SK-N-SH (cell line): ENCODE measurements at regions not wholly inside any gene's neighbourhood (a gene's known extent, or its start where the extent isn't known, plus 50 kb on each side); places are given as distances from the start of the nearest gene placed in this dataset.

Experiments used
- CTCF ChIA-PET: fragments of 300-600, 350-600 bp; formaldehyde crosslinking; extraction: SDS; loops from one replicate; lab custom pipeline; 2021; lab: Yijun Ruan, JAX
- POLR2A ChIA-PET: fragments of 350-600 bp; sonication (Branson Sonifier 250); formaldehyde crosslinking; extraction: SDS; loops from one replicate; lab custom pipeline; 2020; ENCODE audit warnings: antibody characterized with exemption, inconsistent platforms; lab: Yijun Ruan, JAX
- DNase-seq: peaks from one replicate; pipeline ENCODE4 v3.0.0; 2012
- H2AFZ ChIP-seq: fragments of 200-600 bp; sonication (generic); 2 replicates; pipeline ENCODE4 v1.8.1; 2016; ENCODE audit warnings: antibody characterized with exemption, mild to moderate bottlenecking, low read depth
- H3F3A ChIP-seq: fragments of 200-600 bp; sonication (generic); replicated peaks from 2 replicates; pipeline ENCODE3; 2016; ENCODE audit warnings: antibody characterized with exemption, mild to moderate bottlenecking; ENCODE audit not compliant: insufficient read depth
- H3K27ac ChIP-seq, 2 experiments: fragments of 200-500 bp in 1 of 2; fragments of 200-600 bp in 1 of 2; sonication (Bioruptor generic) in 1 of 2; sonication (generic), shearing (Covaris generic) in 1 of 2; 2 replicates each; pipeline versions ENCODE4 v1.5.1 to v1.6.1; 2014 to 2016; ENCODE audit warnings: low read depth in 2 of 2, inconsistent platforms in 1 of 2, low read length in 1 of 2, mild to moderate bottlenecking in 1 of 2, mixed read lengths in 1 of 2
- H3K27me3 ChIP-seq: fragments of 200-600 bp; sonication (generic), shearing (Covaris generic); 2 replicates; pipeline ENCODE4 v1.6.1; 2016; ENCODE audit warnings: mixed run types; ENCODE audit not compliant: insufficient read depth
- H3K36me3 ChIP-seq, 2 experiments: fragments of 200-500 bp in 1 of 2; fragments of 200-600 bp in 1 of 2; sonication (Bioruptor generic) in 1 of 2; sonication (generic) in 1 of 2; replicated peaks in 1 of 2; 2 replicates each; pipeline versions ENCODE3 to v1.5.1; 2014 to 2016; ENCODE audit warnings: low read length in 1 of 2, mild to moderate bottlenecking in 1 of 2; ENCODE audit not compliant: insufficient read depth in 2 of 2, control insufficient read depth in 1 of 2
- H3K4me1 ChIP-seq, 2 experiments: fragments of 200-500 bp in 1 of 2; fragments of 200-600 bp in 1 of 2; sonication (Bioruptor generic) in 1 of 2; sonication (generic), shearing (Covaris generic) in 1 of 2; 2 replicates each; pipeline versions ENCODE4 v1.5.1 to v1.6.1; 2014 to 2016; ENCODE audit warnings: low read depth in 1 of 2, low read length in 1 of 2, mixed run types in 1 of 2; ENCODE audit not compliant: insufficient read depth in 2 of 2, control insufficient read depth in 1 of 2
- H3K4me2 ChIP-seq: fragments of 200-600 bp; sonication (generic), shearing (Covaris generic); 2 replicates; pipeline ENCODE4 v1.6.1; 2017; ENCODE audit warnings: mixed run types
- H3K4me3 ChIP-seq, 2 experiments: fragments of 200-500 bp in 1 of 2; fragments of 200-600 bp in 1 of 2; sonication (Bioruptor generic) in 1 of 2; sonication (generic), shearing (Covaris generic) in 1 of 2; 2 replicates each; pipeline versions ENCODE4 v1.5.1 to v1.8.1; 2014 to 2016; ENCODE audit warnings: low read depth in 2 of 2, inconsistent platforms in 1 of 2, low read length in 1 of 2, mild to moderate bottlenecking in 1 of 2, mixed read lengths in 1 of 2, moderate library complexity in 1 of 2
- H3K79me2 ChIP-seq: fragments of 200-600 bp; sonication (generic); 2 replicates; pipeline ENCODE4 v1.8.1; 2017; ENCODE audit warnings: mild to moderate bottlenecking; ENCODE audit not compliant: insufficient read depth
- H3K9ac ChIP-seq: fragments of 200-600 bp; sonication (generic); 2 replicates; pipeline ENCODE4 v1.6.1; 2017; ENCODE audit warnings: mixed run types
- H3K9me2 ChIP-seq: fragments of 200-600 bp; sonication (generic); 2 replicates; pipeline ENCODE4 v1.6.1; 2017; ENCODE audit warnings: mixed run types
- H3K9me3 ChIP-seq: fragments of 200-600 bp; sonication (generic); 2 replicates; pipeline ENCODE4 v1.6.1; 2017; ENCODE audit warnings: mixed run types, mild to moderate bottlenecking, moderate library complexity
- H4K20me1 ChIP-seq: fragments of 200-600 bp; sonication (generic); 2 replicates; pipeline ENCODE4 v1.6.1; 2017; ENCODE audit warnings: mild to moderate bottlenecking, mixed run types; ENCODE audit not compliant: insufficient read depth
- CHD2 ChIP-seq: fragments of 150-350 bp; IDR thresholded peaks from 2 replicates; pipeline ENCODE4 v1.6.1; 2018; ENCODE audit warnings: low read length; ENCODE audit not compliant: partially characterized antibody
- CTCF ChIP-seq: fragments of 200-600 bp; sonication (generic); IDR thresholded peaks from 2 replicates; pipeline ENCODE4 v1.6.1; 2017; ENCODE audit warnings: antibody characterized with exemption, mild to moderate bottlenecking, moderate library complexity
- EZH2phosphoT487 ChIP-seq: fragments of 200-600 bp; sonication (generic); IDR thresholded peaks from 2 replicates; pipeline ENCODE4 v1.6.1; 2017; ENCODE audit warnings: low read depth, mixed run types, mild to moderate bottlenecking, antibody characterized with exemption, moderate library complexity, borderline replicate concordance
- FOXJ3 ChIP-seq: sonication (generic); formaldehyde crosslinking; IDR thresholded peaks from 2 replicates; pipeline ENCODE4 v1.5.1; 2020; ENCODE audit warnings: mild to moderate bottlenecking, missing genetic modification reagents
- FOXM1 ChIP-seq: IDR thresholded peaks from 2 replicates; pipeline ENCODE4 v1.4.0; 2012; ENCODE audit warnings: low read depth, mild to moderate bottlenecking
- GABPA ChIP-seq: IDR thresholded peaks from 2 replicates; pipeline ENCODE4 v1.4.0; 2012; ENCODE audit warnings: low read depth, mild to moderate bottlenecking
- GATA2 ChIP-seq: sonication (generic); formaldehyde crosslinking; IDR thresholded peaks from 2 replicates; pipeline ENCODE4 v1.5.0; 2020; ENCODE audit warnings: mild to moderate bottlenecking, missing genetic modification reagents
- JUND ChIP-seq: IDR thresholded peaks from 2 replicates; pipeline ENCODE4 v1.4.0; 2012
- MAX ChIP-seq: IDR thresholded peaks from 2 replicates; pipeline ENCODE4 v1.4.0; 2012; ENCODE audit warnings: low read depth
- NFIC ChIP-seq: IDR thresholded peaks from 2 replicates; pipeline ENCODE4 v1.4.0; 2012; ENCODE audit warnings: borderline replicate concordance
- PBX3 ChIP-seq: IDR thresholded peaks from 2 replicates; pipeline ENCODE4; 2012
- RAD21 ChIP-seq: IDR thresholded peaks from 2 replicates; pipeline ENCODE4 v1.6.1; 2012; ENCODE audit warnings: mild to moderate bottlenecking, low read length
- RCOR1 ChIP-seq: fragments of 150-350 bp; IDR thresholded peaks from 2 replicates; pipeline ENCODE4 v1.6.1; 2017; ENCODE audit warnings: antibody characterized with exemption, low read length
- REST ChIP-seq: IDR thresholded peaks from 2 replicates; pipeline ENCODE4 v1.6.1; 2012; ENCODE audit warnings: mild to moderate bottlenecking, low read depth, low read length, moderate library complexity
- RFX5 ChIP-seq: IDR thresholded peaks from 2 replicates; pipeline ENCODE4 v1.6.1; 2012; ENCODE audit warnings: mild to moderate bottlenecking, improper control_type of control experiment, low read length
- RXRA ChIP-seq: IDR thresholded peaks from 2 replicates; pipeline ENCODE4 v1.4.0; 2012; ENCODE audit warnings: low read depth, mild to moderate bottlenecking, borderline replicate concordance
- TAF1 ChIP-seq: IDR thresholded peaks from 2 replicates; pipeline ENCODE4 v1.6.1; 2012; ENCODE audit warnings: low read depth, mild to moderate bottlenecking, low read length, moderate library complexity, borderline replicate concordance
- TEAD4 ChIP-seq: IDR thresholded peaks from 2 replicates; pipeline ENCODE4 v1.4.0; 2012; ENCODE audit warnings: mild to moderate bottlenecking, borderline replicate concordance; ENCODE audit not compliant: insufficient read depth
- USF1 ChIP-seq: IDR thresholded peaks from 2 replicates; pipeline ENCODE4 v1.4.0; 2012; ENCODE audit warnings: low read depth, borderline replicate concordance
- WGBS: methylation state at CpG from one replicate; pipeline ENCODE4 v1.1.6; 2017; ENCODE audit warnings: low lambda C conversion rate; 5-methylcytosine and 5-hydroxymethylcytosine counted together

GRCh38 chr13:103833294-103833852, 767.2 kb upstream of the SLC10A2 start:
- Histone ChIP-seq H3K9ac (no peak overlapping the region), H3K9me3 (0 out of 2 replicates have a peak, but pooled peaks cover 3% of the 10 kb centered on the region), H3F3A (no peaks in the 10 kb centered on the region), H3K27me3 (no peaks in the 10 kb centered on the region), H3K4me1 (peaks cover 0 to 1% of the 10 kb centered on the region in 2 experiments; a peak in 1 of 4 replicates), H3K9me2 (no peaks in the 10 kb centered on the region), H3K36me3 (peaks cover 0 to 4% of the 10 kb centered on the region in 2 experiments), H3K79me2 (no peaks in the 10 kb centered on the region), H2AFZ (no peak overlapping the region), H3K4me2 (no peak overlapping the region), H4K20me1 (no peaks in the 10 kb centered on the region), H3K27ac (no peak overlapping the region), H3K4me3 (no peak overlapping the region; a peak in 1 of 4 replicates)
- no peak for DNase-seq
- ChIA-PET CTCF (no interaction called here), POLR2A (no interaction called here)
- WGBS = 10% methylated on average over 2 of the region's 2 CpGs
- TF ChIP-seq RXRA = no peak

- peak overlapping the region in 1 of 2 experiments; percentile 34; a peak in 2 of 4 replicates for H3K27ac ChIP-seq
- no peak overlapping the region; a peak in 1 of 4 replicates for H3K4me3 ChIP-seq
- H3K4me1 ChIP-seq = peaks cover 0 to 9% of the 10 kb centered on the region in 2 experiments; a peak in 2 of 4 replicates
- H3K9me3 ChIP-seq = no peaks in the 10 kb centered on the region
- no peaks in the 10 kb centered on the region for H3F3A ChIP-seq
- TF ChIP-seq REST = no peak
- no peak for TF ChIP-seq TAF1
- no peak for TF ChIP-seq EZH2phosphoT487
- TF ChIP-seq MAX = no peak
- TF ChIP-seq RCOR1 = no peak
- TF ChIP-seq CTCF = no peak
- TF ChIP-seq RFX5 = no peak
- no peak for TF ChIP-seq JUND
- TF ChIP-seq GATA2 (CRISPR knock-in tag) = no peak
- TF ChIP-seq PBX3 = no peak
- TF ChIP-seq RAD21 = no peak
- no peak for TF ChIP-seq FOXM1
- TF ChIP-seq GABPA = no peak
- TF ChIP-seq NFIC = no peak
- TF ChIP-seq TEAD4 = no peak
- TF ChIP-seq RXRA = no peak
- no peak for TF ChIP-seq CHD2
- no peak for TF ChIP-seq FOXJ3
- TF ChIP-seq USF1 = no peak
- TF ChIP-seq, all 33 proteins: peak for 0
- DNase-seq = no peak
- Histone ChIP-seq H3K9me2 (no peaks in the 10 kb centered on the region), H3K36me3 (no peaks in the 10 kb centered on the region), H3K79me2 (no peaks in the 10 kb centered on the region), H3K4me2 (no peak overlapping the region), H4K20me1 (no peaks in the 10 kb centered on the region), H2AFZ (no peak overlapping the region), H3K27me3 (no peaks in the 10 kb centered on the region), H3K9ac (no peak overlapping the region)
- ChIA-PET POLR2A (no interaction called here), CTCF (no interaction called here)
- 42% methylated on average over 4 of the region's 4 CpGs for WGBS
These were observed 749.4 kb upstream of the SLC10A2 start for GRCh38 chr13:103815619-103816018.
